ENCODE measurements at regions not wholly inside any gene's neighbourhood (a gene's known extent, or its start where the extent isn't known, plus 50 kb on each side); places are given as distances from the start of the nearest gene placed in this dataset.

GRCh38 chr5:4145511-4145910, 549.9 kb downstream of the IRX1 start:
- TF ChIP-seq, protein P1, sequence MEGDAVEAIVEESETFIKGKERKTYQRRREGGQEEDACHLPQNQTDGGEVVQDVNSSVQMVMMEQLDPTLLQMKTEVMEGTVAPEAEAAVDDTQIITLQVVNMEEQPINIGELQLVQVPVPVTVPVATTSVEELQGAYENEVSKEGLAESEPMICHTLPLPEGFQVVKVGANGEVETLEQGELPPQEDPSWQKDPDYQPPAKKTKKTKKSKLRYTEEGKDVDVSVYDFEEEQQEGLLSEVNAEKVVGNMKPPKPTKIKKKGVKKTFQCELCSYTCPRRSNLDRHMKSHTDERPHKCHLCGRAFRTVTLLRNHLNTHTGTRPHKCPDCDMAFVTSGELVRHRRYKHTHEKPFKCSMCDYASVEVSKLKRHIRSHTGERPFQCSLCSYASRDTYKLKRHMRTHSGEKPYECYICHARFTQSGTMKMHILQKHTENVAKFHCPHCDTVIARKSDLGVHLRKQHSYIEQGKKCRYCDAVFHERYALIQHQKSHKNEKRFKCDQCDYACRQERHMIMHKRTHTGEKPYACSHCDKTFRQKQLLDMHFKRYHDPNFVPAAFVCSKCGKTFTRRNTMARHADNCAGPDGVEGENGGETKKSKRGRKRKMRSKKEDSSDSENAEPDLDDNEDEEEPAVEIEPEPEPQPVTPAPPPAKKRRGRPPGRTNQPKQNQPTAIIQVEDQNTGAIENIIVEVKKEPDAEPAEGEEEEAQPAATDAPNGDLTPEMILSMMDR (IDR thresholded peaks at IDR 0.05) = no peak
- no peak for TF ChIP-seq POLR2AphosphoS2 (conservative IDR thresholded peaks at IDR 0.05; ENCODE audit: low read length)
- TF ChIP-seq POLR2A (IDR thresholded peaks at IDR 0.05; ENCODE audit: low read length) = no peak
- TF ChIP-seq, protein P2, sequence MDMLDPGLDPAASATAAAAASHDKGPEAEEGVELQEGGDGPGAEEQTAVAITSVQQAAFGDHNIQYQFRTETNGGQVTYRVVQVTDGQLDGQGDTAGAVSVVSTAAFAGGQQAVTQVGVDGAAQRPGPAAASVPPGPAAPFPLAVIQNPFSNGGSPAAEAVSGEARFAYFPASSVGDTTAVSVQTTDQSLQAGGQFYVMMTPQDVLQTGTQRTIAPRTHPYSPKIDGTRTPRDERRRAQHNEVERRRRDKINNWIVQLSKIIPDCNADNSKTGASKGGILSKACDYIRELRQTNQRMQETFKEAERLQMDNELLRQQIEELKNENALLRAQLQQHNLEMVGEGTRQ (IDR thresholded peaks at IDR 0.05) = no peak
- no peak for TF ChIP-seq CEBPB (IDR thresholded peaks at IDR 0.05)
- no peak for TF ChIP-seq RAD21 (conservative IDR thresholded peaks at IDR 0.05 in 1 of 2, IDR thresholded peaks at IDR 0.05 in 1 of 2)
- TF ChIP-seq SMC3 (IDR thresholded peaks at IDR 0.05) = no peak
- TF ChIP-seq SREBF2 (IDR thresholded peaks at IDR 0.05) = no peak
- TF ChIP-seq EP300 (IDR thresholded peaks at IDR 0.05) = no peak
- no peak for TF ChIP-seq JUN (IDR thresholded peaks at IDR 0.05)
- TF ChIP-seq, protein P3, sequence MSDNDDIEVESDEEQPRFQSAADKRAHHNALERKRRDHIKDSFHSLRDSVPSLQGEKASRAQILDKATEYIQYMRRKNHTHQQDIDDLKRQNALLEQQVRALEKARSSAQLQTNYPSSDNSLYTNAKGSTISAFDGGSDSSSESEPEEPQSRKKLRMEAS (IDR thresholded peaks at IDR 0.05) = no peak
- no peak for TF ChIP-seq MAZ (IDR thresholded peaks at IDR 0.05; ENCODE audit: borderline replicate concordance, low read depth, low read length)
